GM18517 (cell line): ENCODE measurements at regions not wholly inside any gene's neighbourhood (a gene's known extent, or its start where the extent isn't known, plus 50 kb on each side); places are given as distances from the start of the nearest gene placed in this dataset.

ENCODE experiments used
- ATAC-seq: cut with Tn5 transposase; IDR thresholded peaks from one replicate; pipeline ENCODE4 v1.9.1; 2021; ENCODE audit warnings: mild to moderate bottlenecking, moderate library complexity; ENCODE audit not compliant: unreplicated experiment

DNA sequence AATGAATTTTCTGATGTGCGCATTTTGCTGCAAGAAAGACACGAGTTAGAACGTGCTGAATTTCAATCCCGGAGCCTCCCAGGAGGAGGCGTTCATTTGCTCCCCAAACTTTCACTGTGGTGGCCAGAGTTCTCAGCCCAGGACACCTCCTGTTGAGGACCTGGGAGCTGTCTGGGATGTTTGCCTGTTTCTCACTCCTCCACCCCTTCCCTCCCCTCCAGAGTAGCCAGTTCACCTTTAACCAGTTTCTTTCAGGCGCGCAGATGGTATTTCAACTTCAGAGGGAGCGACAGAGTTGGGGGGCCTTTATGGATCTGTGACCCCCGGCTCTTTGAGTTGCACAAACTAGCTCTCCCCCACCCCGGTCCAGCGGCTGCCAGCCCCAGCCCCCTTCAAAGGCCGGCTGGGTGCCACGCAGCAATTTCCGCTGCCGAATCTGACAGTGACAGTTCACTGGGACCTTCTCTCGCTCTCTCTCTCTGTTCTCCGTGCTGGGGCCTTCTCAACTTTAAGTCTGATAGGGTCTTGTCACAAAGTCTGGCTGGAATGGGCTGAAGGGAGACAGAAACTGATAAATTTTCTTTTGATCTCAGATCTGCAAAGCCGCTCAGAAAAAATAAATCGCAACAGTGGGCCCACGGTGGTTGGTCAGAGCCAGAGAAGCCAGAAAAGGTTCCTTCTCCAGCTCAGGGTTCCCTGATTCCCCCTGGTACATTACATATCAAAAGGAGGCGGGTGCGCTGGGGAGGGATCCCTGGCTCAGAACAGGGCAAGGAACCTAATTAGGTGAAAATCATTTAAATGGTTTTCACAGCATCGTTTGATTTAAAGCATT lies 100.0 kb upstream of the STX18 start:
- no peak for ATAC-seq

DNA sequence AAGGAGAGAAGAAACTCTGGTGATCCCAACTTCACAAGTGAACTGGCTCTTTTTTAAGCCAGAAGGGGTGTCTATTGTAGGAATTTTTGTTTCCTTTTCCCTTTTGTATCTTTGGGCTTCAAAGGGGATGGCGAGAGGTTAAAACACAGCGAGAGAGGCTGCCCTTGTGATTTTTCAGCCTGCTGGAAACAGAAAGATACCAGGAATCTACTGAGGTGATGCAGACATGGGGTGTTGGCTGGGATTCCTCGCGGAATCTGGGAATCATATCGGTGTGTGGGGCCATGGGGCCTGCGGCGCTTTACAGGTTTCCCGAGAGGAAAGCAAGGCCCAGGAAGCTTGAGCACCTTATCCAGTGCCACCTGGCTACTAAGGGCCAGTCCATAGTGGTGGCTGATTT lies 99.4 kb upstream of the STX18 start:
- no peak for ATAC-seq

DNA sequence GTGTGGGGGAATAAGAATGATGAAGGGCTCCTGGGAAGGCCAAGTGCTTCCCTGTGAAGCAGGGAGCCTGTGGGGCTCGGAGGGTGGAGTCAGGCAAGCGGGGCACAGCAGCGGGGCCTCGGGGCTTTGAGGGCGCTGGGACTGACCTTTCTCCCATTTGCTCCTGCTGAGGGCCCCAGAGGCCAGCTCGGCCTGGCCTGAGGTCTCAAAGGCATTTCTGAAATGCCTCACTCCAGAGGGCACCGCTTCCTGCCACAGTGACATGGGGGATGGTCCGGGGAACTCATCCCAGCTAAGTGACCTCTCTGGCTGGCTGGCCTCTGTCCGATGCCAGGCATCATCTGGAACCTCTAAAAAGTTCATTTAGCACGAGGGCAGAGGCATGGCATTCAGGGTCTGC lies 98.8 kb upstream of the STX18 start:
- ATAC-seq, result no peak

DNA sequence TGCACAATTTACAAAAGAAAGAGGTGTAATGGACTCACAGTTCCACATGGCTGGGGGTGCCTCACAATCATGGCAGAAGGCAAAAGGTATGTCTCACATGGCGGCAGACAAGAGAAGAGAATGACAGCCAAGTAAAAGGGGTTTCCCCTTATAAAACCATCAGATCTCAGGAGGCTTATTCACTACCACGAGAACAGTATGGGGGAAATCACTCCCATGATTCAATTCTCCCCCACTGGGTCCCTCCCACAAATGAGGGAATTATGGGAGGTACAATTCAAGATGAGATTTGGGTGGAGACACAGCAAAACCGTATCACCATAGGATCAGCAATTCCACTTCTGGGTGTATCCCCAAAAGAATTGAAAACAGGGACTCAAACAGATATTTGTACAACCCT lies 97.5 kb upstream of the STX18 start:
- ATAC-seq, result no peak

DNA sequence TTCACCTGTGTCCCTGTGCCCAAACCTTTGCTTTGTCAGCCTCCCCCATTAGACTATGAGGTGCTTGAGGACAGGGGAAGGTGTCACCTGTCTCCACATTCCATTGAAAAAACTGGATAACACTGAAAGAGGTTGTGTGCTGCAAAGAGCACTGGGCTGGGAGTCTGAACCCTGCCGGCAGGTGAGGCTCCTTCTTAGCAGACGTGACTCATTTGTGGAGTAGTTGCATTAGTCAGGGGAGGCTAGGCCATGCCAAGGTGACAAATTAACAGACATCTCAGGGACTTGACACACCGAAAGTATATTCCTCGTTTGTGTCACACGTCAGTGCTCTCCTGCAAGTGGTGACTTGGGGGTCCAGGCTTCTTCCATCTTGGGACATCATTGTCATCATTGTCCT lies 95.9 kb upstream of the STX18 start:
- ATAC-seq, result no peak

DNA sequence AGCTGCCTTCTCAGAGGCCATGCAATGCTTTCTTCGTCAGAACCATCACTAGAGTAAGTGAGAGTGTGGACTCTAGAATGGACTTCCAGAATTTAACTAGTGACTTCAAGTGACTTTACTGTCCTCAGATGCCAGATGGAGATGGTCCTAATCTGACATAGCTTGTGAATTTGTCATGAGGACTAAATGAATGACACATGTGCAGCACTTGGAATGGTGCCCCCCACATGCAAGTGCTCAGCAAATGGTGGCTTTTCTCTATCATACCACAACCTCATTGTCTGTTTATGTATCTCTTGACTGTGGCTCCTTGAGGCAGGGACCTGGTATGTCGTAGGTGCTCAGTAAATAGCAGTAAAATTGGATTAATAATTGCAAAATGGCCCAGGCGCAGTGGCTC lies 91.6 kb upstream of the STX18 start:
- no peak for ATAC-seq

DNA sequence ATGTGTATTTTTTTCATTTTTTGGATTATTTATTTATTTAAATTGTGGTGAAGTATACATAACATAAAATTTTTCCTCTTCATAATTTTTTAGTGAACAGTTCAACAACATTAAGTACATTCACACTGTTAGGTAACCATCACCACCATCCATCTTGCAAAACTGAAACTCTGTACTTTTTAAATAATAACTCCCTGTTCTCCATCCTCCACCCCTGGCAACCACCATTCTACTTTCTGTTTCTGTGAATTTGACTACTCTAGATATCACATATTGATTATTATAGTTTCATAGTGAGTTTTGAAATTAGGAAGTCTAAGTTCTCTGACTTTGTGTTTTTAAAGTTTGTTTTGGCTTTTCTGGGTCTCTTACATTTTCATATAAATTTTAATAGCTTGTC lies 89.3 kb upstream of the STX18 start:
- ATAC-seq, result peak; percentile 97

DNA sequence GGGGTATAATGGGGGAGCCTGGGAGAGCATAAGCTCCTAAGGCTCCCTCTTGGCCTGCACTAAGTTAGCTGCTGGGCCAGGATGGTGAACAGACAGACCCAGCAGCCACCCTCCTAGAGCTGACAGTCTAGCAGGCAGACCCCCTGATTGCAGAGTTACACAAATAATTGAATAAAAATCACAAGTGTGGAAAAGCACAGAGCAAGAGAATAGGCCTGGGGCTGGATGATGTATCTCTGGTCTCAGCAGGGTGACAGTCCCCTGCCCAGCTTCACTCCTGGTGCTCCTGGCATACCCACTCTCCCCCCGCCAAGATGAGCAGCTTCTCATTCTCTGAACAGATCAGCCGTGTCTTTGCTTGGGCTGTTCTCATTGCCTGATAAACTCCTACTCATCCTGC lies 86.1 kb upstream of the STX18 start:
- no peak for ATAC-seq

DNA sequence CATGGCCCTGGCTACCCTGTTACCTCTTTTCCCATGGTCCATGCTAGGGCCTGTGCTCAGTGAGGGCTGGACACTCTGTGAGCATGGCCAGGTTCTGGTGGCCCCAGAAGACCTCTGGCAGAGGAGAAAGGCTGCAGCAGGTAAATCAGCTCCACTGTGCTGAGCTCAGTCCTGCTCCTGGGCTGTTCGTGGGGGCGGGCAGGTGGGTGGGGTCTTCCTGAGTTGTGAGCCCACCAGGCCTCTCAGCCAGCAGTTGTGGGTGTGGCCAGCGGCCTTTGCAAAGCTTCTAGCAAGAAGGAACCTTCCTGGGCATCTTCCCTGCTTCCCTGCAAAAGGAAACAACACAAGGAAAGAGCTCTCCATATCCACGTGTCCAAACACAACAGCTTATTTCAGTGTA lies 85.3 kb upstream of the STX18 start:
- no peak for ATAC-seq

DNA sequence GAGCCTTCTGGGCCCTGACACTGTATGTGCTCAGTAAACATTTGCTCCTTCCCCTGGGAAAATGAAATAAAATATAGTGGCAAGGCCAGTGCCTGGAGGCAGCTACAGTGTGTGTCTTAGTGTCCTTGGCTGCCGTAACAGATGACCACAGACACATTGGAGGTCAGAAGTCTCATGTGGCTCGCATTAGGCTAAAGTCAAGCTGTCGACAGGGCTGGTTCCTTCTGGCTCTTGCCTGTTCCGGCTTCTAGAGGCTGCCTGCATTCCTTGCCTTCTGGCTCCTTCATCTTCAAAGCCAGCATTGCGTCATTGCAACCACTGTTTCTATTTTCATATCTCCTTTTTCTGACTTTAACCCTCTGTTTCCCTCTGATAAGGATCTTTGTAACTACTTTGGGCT lies 83.6 kb upstream of the STX18 start:
- ATAC-seq, result no peak

DNA sequence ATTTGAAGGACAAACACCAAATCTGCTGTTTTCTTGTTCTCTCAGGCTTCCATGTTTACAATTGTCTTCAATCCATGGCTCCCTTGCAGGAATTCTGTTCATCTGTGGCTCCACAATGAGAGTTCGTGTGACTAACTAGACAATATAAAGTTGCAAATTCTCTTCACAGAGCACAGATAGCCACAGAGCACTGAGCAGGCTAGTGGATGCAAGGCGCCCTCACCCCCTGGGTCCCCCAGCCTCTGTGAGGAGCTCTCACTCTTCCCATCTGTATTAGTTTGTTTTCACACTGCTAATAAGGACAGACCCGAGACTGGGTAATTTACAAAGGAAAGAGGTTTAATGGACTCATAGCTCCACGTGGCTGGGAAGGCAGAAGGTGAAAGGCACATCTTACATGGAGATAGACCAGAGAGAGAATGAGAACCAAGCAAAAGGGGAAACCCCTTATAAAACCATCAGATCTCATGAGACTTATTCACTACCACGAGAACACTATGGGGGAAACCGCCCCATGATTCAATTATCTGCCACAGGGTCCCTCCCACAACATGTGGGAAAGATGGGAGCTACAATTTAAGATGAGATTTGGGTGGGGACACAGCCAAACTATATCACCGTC lies 82.5 kb upstream of the STX18 start:
- no peak for ATAC-seq

DNA sequence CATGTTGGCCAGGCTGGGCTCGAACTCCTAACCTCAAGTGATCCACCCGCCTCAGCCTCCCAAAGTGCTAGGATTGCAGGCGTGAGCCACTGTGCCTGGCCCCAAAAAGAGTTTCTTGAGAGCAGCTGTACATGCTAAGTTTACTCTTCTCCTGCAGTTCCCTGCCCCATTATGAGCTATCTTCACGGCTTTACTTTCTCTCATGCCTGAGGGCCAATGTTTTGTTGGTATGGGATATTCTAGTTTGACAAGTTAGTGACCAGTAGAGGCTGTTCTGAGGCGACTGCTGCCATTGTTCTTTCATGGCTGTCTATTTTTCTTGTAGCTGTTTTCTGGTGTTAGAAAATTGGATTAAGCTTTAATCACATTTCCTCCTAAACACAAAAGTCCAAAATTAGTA lies 78.0 kb upstream of the STX18 start:
- no peak for ATAC-seq

DNA sequence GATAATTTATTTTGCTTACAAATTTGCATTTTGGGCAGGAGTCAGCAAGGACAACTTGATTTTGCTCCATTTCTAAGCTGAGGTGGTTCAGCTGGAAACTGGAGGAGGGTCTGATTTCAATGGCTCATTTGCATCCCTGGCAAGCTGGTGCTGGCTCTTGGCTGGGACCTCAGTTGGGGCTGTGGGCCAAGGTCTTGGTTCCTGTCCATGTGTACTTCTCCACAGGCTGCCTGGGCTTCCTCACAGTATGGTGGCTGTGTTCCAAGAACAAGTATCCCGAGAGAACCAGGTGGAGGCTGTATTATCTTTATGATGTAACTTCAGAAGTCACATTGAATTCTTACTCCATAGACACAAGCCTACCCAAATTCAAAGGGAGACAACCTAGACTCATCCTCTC lies 77.0 kb upstream of the STX18 start:
- no peak for ATAC-seq

DNA sequence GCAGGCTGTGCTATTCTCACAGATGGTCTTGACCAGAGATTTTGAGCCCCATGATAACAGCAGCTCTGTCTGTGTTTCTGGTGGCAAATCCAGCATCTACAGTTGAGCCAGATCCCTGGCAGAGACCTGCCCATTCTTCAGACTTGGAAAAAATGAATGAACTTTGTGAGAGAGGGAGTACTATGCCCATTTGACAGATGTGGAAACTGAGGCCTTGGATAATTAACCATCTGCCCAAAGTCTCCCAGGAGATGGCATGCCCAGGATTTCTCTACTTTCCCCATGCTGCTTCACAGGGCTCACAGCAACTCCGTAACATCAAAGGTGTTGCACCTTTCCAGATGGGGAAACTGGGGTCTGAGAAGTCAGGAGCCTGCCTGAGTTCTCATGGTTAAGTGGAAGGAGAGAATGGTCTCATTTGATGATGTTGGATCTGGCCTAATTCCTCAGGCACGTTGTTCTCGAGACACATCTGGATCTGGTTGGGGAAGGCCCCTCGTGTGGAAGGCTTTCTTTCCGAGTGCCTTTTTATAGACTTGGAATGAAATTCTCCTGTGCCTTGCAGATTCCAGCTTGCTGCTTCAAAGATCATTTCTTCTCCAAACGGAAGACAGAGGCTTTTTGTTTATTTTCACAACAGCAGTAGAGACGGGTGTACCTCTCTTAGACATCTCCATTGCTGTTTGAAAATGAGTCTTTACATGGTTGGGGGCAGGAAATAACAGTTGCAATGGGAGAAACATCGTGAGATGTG lies 73.3 kb upstream of the STX18 start:
- ATAC-seq, result no peak

DNA sequence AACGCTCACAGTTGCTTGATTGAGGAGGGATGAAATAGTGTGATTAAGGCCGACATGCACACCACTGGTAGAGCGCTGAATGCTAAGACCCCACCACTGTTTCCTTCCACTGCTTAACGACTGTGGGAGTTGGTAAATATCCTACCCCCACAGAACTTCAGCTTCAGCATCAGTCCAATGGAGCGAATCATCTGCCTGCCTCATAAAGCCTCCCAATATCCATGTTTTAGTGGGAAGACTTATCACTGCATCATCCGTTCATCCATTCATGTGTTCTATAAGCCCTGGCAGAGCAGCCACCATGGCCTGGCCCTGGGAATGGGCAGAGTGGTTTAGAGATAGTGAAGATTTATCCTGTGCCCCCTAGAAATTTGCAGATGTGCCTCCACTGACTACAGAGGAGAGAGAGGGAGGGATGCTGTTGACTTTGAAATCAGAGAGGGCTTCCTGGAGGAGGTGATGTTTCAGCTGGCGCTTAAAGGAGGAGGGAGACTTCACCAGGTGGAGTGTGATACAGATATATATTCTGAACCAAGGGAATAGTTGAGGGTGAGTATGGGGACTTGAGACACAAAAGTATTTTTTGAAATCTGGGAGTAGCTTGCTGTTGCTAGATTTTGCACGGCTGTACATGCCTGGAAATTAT lies 71.9 kb upstream of the STX18 start:
- ATAC-seq, result no peak

DNA sequence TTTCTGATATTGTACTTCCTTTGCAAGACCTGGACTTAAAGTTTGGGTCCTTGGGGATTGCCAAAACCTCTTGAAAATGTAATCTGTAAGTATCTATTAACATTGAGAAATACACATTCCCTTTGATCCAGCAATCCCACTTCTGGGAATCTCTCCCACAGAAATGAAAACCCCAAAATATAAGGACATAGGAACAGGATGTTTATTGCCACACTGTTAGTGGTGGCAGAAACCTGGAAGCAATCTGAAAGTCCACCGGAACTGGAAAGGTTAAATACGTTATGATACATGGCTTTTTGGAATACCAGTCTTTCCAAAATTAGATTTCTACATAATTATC lies 71.2 kb upstream of the STX18 start:
- ATAC-seq, result no peak

DNA sequence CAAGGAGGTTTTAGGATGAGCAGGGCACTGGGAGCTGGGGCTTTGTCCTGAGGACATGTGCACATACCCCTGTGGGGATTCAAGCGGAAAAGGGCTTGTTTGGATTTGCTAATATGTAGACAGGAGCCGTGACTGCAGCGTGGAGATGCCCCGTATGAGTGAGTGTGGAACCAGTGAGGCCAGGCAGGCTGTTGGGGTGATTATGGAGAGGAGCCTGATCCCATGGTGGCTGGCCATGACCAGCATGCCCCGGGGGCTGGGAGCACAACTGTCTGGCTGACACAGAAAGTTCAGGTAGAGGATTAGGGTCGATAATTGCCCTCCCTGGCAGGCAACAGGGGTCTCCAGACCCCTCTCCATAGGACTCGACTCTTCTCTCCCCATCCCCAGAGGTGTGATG lies 68.8 kb upstream of the STX18 start:
- ATAC-seq, result no peak

DNA sequence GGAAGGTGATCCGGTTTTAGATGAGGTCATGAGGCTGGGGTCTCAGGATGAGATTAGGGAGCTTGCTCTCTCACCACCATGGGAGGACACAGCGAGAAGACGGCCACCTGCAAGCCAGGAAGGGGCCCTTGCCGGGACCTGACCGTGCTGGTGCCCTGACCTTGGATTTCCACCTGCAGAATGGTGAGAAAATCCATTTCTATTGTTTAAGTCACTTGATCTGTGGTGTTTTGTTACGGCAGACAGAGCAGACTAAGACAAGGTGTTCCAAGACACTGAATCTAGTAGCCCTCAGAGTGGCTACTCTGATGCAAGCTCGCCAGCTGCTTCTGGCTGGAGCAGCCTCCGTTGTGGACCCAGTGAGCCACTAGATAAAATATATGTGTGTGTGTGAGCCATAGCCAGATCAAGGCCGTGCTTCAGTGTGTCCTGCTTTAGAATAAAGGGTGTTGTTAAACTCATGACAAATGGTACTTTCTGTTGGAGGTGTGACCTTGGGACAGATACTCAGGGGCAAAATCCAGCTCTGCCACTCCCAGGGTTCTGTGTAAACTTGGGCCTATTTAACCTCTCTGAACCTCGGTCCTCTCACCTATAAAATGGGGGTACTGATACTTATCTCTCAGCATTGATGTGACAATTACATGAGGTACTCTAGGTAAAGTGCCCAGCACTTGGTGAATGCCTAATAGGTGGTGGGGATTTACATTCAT lies 67.9 kb upstream of the STX18 start:
- no peak for ATAC-seq

DNA sequence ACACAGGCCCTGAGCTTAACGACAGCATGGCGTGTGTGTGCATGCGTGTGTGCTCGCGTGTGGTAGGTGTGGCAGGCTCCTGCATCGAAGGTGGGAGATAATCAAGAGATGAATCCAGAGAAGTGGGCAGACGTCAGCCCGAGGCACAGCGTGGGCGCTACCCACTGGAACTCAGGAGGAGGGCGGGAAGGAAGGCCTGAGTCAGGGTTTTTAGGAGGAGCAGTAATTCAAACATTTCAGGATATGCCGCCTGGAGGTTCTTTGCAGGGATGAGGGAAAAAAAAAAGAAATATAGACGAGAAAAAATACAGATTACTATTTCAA lies 66.3 kb upstream of the STX18 start:
- ATAC-seq, result no peak

DNA sequence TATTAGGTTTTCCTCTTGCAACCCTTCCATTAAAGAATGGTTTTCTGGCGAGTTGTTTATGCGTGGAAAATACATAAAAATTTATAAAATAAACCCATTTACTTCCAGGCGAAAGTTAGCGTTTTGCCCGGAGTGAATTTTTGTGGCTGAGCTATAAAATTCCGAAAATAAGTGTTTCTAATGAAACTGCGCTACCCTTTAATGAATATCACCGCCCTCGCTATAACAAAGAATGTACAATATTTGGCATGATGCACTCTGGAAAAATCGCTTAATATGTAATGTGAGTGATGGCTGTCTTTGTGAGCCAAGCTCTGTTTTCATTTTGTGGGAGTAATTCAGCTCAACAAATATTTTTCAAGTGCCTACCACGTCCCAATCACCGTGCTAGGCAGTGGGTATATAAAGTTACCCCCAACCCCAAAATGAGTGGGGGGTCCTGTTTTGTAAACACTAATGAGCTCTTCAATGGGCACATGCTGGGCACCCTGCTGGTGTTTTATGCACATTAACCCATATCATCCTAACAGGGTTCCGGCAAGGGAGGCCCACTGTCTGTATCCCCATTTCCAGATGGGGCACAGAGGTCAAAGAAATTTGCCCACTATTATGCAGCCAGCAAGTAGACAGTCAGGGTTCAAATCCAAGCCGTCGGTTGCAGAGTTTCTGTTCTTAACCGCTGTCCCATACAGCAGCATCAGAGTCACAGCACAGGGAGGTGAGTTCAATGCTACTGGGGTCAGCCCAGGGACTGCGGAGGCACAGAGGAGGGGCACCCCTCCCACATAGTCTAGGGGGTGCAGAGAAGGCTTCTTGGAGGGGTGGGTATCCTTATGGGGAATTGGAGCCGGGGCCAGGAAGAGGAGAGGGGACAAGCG lies 65.7 kb upstream of the STX18 start:
- no peak for ATAC-seq
